GM18867 (cell line): ENCODE measurements at regions not wholly inside any gene's neighbourhood (a gene's known extent, or its start where the extent isn't known, plus 50 kb on each side); places are given as distances from the start of the nearest gene placed in this dataset.

Experiments used
- ATAC-seq: cut with Tn5 transposase; IDR thresholded peaks from one replicate; pipeline ENCODE4 v1.9.1; 2021; ENCODE audit warnings: mild to moderate bottlenecking, moderate library complexity; ENCODE audit not compliant: unreplicated experiment

GRCh38 chr18:26703170-26703930, 155.0 kb upstream of the KCTD1 start:
- no peak for ATAC-seq

GRCh38 chr18:26702086-26702485, 153.7 kb upstream of the KCTD1 start:
- ATAC-seq = no peak

- ATAC-seq = no peak
Measured at GRCh38 chr18:26700728-26701127, 152.4 kb upstream of the KCTD1 start.

- no peak for ATAC-seq
Measured at GRCh38 chr18:26700201-26700600, 151.8 kb upstream of the KCTD1 start.

DNA sequence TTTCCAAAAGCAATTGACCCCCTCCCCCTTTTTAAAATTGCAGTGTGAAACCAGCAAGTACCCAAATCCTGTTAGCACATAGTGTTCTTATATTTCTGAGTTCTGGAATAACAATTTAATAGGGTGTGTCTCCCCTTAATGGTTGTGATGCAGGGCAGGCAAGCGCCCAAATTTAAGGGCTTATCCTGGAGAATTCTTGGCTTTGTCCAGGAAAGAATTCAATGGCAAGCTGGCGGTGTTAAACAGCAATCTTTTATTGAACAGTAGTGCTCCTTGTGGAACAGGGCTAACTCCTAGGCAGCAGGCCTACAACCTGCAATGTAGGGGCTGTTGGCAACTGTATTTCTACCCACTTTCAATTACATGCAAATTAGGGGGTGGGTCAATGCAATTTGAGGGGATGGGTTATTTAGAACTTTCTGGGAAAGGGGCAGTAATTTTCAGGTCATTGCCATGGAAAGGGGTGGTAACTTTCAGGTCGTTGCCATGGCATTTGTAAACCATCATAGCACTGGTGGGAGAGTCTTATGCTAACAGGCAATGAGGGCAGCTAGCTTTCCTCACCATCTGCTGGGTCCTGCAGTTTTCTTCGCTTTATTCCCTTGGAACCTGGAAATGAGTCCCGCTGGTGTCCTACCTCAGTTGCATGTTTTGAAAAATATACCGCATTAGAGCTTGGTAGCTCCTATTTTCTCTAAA, 149.0 kb upstream of the KCTD1 start:
- no peak for ATAC-seq

GRCh38 chr18:26696786-26697185, 148.4 kb upstream of the KCTD1 start:
- ATAC-seq = no peak

GRCh38 chr18:26696308-26696707, 148.0 kb upstream of the KCTD1 start:
- ATAC-seq = no peak

GRCh38 chr18:26689226-26689879, 141.0 kb upstream of the KCTD1 start:
- no peak for ATAC-seq

GRCh38 chr18:26686532-26686931, 138.2 kb upstream of the KCTD1 start:
- no peak for ATAC-seq

DNA sequence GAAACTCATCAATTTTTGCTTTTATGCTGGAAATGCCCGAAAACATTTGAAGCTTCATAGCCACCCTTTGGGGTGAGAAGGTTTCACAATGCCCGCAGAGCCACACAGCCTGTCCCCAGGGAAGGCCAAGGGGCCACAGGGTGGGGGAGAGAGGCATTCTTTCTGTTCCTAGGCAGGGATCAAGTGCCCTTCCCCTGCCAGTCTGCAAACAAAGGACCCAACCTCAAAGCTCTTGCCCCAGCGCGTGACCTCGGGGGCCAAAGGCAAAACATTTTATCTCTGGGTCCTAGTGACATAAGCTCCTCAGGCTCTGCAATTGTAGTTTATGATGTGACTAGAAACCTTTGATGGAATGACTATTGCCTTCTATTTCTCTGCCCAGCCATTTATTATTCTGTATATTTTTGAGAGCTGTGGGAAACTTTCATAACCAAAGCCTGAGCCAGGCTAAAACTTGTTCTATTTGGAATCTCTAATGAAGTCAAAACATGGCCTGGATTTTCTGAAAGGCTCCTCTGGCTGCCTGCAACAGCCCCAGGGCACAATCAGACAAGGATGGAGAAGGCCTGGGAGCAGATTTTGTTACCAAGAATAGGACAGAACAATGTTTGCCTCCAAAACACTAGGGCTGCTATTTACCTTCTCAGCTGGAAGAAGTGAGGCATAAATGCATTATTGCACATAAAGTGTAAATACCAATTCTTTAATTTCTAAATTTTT, 137.2 kb upstream of the KCTD1 start:
- no peak for ATAC-seq

GRCh38 chr18:26677957-26678356, 129.6 kb upstream of the KCTD1 start:
- no peak for ATAC-seq

DNA sequence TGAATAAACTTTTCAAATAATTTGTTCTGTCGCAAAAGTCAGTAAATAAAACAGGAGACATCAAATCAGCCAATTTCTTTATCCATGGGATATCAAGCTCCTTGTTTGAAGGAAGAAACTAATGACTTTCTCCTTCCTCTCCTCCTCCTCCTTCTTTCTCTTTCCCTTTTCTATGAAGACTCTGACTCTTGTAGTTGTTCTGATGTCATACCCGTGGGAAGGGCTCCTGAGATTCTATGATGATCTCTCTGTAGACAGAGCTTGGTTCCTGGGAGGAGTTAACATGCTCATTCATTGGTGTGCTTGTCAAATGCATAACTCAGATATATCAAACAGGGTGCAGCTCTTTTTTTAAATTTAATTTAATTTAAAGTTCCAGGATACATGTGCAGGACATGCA, 118.7 kb upstream of the KCTD1 start:
- no peak for ATAC-seq

DNA sequence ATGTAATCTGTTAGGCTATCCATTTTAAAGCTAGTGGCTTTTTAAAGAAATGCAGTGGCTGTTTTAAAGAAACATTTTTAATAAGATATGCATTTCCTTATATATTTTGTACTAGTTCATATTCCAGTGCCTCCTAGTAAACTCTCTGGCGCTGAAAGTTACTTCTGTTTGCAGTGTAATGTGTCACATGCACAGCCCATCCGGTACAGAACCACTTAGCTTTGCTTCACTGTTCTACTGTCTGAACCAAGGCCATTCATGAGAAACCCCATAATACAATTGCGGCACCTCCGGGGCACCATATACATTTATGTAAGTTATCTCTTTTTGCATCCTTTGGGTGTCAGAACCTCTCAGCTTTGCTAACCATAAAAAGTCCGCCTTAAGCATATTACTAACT, 114.6 kb upstream of the KCTD1 start:
- no peak for ATAC-seq

DNA sequence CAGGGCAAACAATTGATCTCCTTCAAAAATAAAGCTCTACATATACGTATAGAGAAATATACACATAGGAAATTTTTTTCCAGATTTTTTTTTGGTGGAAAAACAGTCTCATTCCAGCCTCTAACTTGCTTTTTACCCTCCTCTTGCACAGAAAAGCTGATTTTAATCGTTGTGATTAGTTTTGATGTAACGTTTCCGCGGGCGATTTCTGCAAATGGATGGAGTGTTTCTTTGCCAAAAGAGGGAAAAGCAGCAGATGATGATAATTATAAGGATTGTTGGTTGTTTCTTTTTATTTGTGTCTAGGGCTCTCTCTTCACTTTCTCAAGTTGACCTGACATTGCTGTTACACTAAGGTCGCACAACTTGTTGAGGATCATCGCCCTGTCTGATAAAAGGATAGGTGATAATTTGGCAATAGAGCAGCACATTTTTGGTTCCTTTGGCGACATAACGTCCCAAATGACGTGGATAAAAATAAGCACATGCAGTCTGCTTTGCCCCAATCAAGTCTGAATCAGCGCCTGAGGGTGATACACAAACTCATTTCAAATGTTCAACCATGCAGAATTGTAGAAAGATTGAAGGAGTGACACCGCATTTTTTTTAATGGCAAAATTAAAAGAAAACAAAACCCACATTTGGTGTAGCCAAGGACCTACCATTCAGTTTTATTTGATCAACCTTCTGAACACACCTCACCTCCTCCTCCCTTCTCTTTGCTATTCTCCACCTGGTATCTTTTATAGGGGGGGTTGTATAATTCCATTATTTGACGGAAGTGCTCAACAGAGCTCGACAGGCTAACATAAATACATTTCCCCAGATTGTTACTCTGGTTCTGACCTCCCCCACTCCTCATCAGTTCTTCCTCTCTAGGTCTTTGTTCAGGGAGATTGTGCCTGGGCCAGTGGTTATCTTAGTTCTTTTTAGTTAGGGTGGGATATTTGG, 109.6 kb upstream of the KCTD1 start:
- no peak for ATAC-seq

GRCh38 chr18:26656944-26657536, 108.7 kb upstream of the KCTD1 start:
- ATAC-seq = peak; percentile 80

DNA sequence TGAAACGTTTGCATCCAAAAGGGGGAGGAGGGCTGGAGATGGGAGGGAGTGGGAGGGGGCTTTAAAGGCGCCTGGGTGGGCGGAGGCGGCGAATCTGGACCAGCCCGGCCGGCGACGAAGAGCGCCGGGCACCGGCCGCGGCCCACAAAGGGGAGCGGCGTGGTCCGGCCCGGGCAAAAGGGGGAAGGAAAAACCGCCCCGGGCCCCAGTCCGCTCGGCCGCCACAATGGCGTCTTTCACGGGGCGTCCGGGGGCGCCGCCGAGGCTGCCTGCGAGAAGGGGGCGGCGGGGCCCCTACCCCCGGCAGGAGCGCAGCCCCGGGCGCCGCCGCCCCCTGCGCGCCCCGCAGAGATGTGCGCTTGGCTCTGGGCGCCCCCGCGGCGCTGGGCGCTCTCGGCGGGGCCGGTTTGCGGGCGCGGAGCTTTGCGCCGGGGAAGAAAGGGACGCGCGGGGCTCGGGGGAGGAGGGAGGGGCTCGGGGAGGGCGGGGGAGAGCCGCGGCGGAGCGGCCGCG, 108.1 kb upstream of the KCTD1 start:
- peak; percentile 28 for ATAC-seq

- peak; percentile 17 for ATAC-seq
Measured at GRCh38 chr18:26655525-26656430, 107.4 kb upstream of the KCTD1 start.
